ENCODE measurements at regions not wholly inside any gene's neighbourhood (a gene's known extent, or its start where the extent isn't known, plus 50 kb on each side); places are given as distances from the start of the nearest gene placed in this dataset.

DNA sequence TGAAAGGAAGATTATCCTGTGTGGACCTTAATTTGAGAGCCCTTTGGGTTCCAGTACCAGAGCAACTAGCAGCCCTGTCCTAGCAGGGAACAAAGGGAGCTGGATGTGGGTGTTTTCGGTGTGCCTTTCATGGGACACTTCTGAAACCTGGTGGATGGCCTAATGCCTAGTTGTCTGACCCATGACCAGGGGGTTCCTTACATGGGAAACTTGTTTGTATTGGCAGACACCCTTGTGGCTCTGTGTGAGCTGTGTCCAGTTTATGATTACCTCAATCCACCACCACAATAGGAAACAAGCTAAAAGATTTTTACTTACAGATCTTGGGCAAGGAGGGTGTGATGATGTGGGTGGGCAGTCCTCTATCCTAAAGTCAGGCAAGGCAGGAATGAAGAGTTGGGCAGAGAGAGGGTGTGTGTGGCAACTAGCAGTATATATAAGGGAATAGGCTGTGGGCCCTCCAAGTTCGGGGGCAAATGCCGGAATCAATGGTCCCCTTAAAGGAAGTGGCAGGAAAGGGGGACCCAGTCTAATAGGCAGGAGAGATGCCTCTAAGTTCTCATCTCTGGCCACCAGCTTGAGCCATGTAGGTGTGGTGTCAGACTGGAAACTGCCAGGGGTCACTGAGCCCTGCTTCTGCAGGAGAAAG is 264.6 kb downstream of the QKI start:
- WGBS, result 97% methylated on average over 3 of the region's 3 CpGs
- Histone ChIP-seq H3K9me3 (peaks cover 5% of the 10 kb centered on the region), H3K4me1 (no peaks in the 10 kb centered on the region), H3K4me3 (no peak overlapping the region), H3K27me3 (no peaks in the 10 kb centered on the region), H3K27ac (no peak overlapping the region), H3K36me3 (no peaks in the 10 kb centered on the region)
- TF ChIP-seq POLR2AphosphoS5 (IDR thresholded peaks at IDR 0.05), result no peak
- DNase-seq (ENCODE audit: low spot score in 2 of 2), result no peak

DNA sequence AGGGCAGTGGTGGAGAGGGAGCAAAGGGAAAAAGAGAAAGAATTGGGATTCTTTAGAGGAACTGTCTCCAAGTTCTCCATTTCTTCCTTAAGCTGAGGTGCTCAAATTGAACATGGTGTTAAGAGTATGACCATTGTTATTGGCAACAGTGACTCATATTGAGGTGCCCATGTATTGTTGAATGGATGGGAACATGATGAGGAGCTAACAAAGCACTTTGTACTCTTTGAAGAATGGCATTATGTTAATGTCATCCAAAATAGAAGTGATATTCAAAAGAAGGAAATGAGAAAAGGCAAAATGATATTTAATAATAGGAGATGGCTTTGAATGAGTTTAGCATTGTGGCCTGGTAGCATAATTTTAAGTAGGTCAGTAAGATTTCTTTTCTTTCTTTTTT is 261.1 kb downstream of the QKI start:
- Histone ChIP-seq H3K4me3 (no peak overlapping the region), H3K36me3 (no peaks in the 10 kb centered on the region), H3K27me3 (no peaks in the 10 kb centered on the region), H3K9me3 (no peaks in the 10 kb centered on the region), H3K27ac (no peak overlapping the region), H3K4me1 (no peaks in the 10 kb centered on the region)
- TF ChIP-seq CTCF (IDR thresholded peaks at IDR 0.05) (no peak), EP300 (IDR thresholded peaks at IDR 0.05) (no peak), POLR2A (IDR thresholded peaks at IDR 0.05) (no peak), POLR2AphosphoS5 (IDR thresholded peaks at IDR 0.05) (no peak)
- no peak for DNase-seq (ENCODE audit: low spot score in 2 of 2)

GRCh38 chr6:163672710-163673109 is 258.2 kb downstream of the QKI start:
- Histone ChIP-seq H3K4me1 (no peaks in the 10 kb centered on the region), H3K4me3 (no peak overlapping the region), H3K27me3 (no peaks in the 10 kb centered on the region), H3K27ac (no peak overlapping the region), H3K36me3 (no peaks in the 10 kb centered on the region), H3K9me3 (no peaks in the 10 kb centered on the region)
- WGBS, result 55% methylated on average over 3 of the region's 3 CpGs
- DNase-seq (ENCODE audit: low spot score in 2 of 2), result no peak
- TF ChIP-seq CTCF (IDR thresholded peaks at IDR 0.05) (no peak), POLR2AphosphoS5 (IDR thresholded peaks at IDR 0.05) (no peak), EP300 (IDR thresholded peaks at IDR 0.05) (no peak), POLR2A (IDR thresholded peaks at IDR 0.05) (no peak)

DNA sequence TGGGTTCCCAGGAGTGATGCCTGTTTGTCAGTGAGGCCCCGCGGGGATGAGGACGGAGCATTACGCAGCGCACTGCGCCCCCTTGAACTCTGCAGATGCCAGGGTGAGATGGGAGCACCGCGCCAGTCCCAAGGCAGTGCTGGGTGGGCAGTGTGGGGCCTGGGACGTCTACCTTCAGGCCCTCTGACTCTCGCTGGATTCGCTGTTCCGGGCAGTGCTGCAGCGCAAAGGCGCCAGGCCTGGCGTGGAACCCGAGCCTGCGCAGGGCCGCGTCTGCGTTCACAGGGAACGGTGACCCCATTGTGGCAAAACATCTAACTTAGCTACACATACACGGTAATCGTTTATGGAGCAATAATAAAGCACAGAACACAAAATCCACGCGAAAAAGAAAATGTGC is 257.3 kb downstream of the QKI start:
- Histone ChIP-seq H3K27me3 (no peaks in the 10 kb centered on the region), H3K4me1 (no peaks in the 10 kb centered on the region), H3K27ac (no peak overlapping the region), H3K4me3 (no peak overlapping the region), H3K9me3 (no peaks in the 10 kb centered on the region), H3K36me3 (no peaks in the 10 kb centered on the region)
- TF ChIP-seq EP300 (IDR thresholded peaks at IDR 0.05) (no peak), CTCF (IDR thresholded peaks at IDR 0.05) (no peak), POLR2AphosphoS5 (IDR thresholded peaks at IDR 0.05) (no peak), POLR2A (IDR thresholded peaks at IDR 0.05) (no peak)
- DNase-seq (ENCODE audit: low spot score in 2 of 2), result no peak
- 89% methylated on average over 25 of the region's 25 CpGs for WGBS

GRCh38 chr6:163671355-163671754 is 256.8 kb downstream of the QKI start:
- no peaks in the 10 kb centered on the region for H3K9me3 ChIP-seq
- no peak for DNase-seq (ENCODE audit: low spot score in 2 of 2)
- H3K4me1 ChIP-seq, result no peaks in the 10 kb centered on the region
- no peak overlapping the region for H3K4me3 ChIP-seq
- WGBS, result 100% methylated on average over 8 of the region's 19 CpGs
- no peaks in the 10 kb centered on the region for H3K27me3 ChIP-seq
- H3K27ac ChIP-seq, result no peak overlapping the region
- H3K36me3 ChIP-seq, result no peaks in the 10 kb centered on the region
- TF ChIP-seq CTCF (IDR thresholded peaks at IDR 0.05) (no peak), EP300 (IDR thresholded peaks at IDR 0.05) (no peak), POLR2AphosphoS5 (IDR thresholded peaks at IDR 0.05) (no peak), POLR2A (IDR thresholded peaks at IDR 0.05) (no peak)

DNA sequence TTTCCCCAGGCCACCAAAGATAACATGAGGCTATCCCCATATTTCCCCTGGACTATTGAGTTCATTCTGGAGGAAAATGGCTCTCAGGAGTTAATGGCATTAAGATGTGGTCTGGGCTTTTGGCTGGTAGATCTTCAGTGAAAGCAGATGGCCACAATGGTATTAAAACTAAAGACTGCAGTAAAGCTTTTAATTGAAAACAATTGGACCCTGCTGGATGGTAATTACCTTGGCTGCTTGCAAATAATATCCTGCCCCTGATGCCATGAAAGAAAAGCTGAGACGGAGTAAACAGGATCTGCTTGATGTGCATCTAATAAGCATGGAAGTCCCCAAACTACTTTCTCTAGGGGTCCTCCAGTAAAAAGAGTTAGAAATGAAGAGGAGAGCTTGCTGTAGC is 255.8 kb downstream of the QKI start:
- H3K27me3 ChIP-seq, result no peaks in the 10 kb centered on the region
- no peaks in the 10 kb centered on the region for H3K9me3 ChIP-seq
- no peaks in the 10 kb centered on the region for H3K36me3 ChIP-seq
- no peaks in the 10 kb centered on the region for H3K4me1 ChIP-seq
- no peak overlapping the region for H3K27ac ChIP-seq
- 93% methylated on average over 1 of the region's 1 CpG for WGBS
- no peak for DNase-seq (ENCODE audit: low spot score in 2 of 2)
- no peak overlapping the region for H3K4me3 ChIP-seq
- no peak for TF ChIP-seq CTCF (IDR thresholded peaks at IDR 0.05)
- no peak for TF ChIP-seq POLR2A (IDR thresholded peaks at IDR 0.05)
- TF ChIP-seq POLR2AphosphoS5 (IDR thresholded peaks at IDR 0.05), result no peak
- TF ChIP-seq EP300 (IDR thresholded peaks at IDR 0.05), result no peak
